HG03139 (cell line): ENCODE measurements at regions not wholly inside any gene's neighbourhood (a gene's known extent, or its start where the extent isn't known, plus 50 kb on each side); places are given as distances from the start of the nearest gene placed in this dataset.

Experiments used
- ATAC-seq: cut with Tn5 transposase; IDR thresholded peaks from one replicate; pipeline ENCODE4 v1.9.1; 2021; ENCODE audit not compliant: unreplicated experiment

GRCh38 chr14:101362529-101363260, 198.6 kb upstream of the DIO3 start:
- no peak for ATAC-seq

DNA sequence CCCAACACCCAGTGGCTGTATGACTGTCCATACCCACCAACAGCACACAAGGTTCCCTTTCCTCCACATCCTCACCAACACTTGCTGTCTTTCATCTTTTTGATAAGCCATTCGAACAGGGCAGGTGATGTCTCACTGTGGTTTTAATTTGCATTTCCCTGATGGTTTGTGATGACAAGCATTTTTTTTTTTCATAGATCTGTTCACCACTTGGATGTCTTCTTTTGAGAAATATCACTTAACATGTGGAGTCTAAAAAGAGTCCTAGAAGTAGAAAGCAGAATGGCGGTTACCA, 198.1 kb upstream of the DIO3 start:
- ATAC-seq = no peak

DNA sequence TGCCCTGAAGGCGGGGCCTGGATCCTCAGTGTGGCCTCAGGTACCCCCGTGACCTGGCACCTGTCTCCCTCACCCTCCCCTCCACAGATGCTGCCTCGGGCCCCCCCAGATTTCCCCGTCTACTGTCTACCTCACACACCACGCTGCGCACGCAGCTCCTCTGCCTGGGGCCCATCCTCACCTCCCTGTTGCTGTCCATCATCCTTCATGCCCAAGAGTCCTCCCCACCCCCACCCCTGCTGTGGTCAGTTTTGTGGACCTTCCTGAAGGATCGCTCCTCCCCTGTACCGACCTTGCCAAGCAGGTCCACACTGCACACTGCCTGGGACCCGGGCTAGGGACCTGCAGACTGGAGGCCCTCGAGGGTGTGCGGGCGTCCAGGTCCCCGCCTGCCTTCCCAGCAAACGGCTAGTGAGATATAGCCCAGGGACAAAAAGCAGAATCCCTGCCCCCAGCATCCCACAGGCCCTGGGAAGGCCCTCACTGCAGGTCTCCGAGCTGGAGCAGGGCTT, 197.4 kb upstream of the DIO3 start:
- no peak for ATAC-seq

DNA sequence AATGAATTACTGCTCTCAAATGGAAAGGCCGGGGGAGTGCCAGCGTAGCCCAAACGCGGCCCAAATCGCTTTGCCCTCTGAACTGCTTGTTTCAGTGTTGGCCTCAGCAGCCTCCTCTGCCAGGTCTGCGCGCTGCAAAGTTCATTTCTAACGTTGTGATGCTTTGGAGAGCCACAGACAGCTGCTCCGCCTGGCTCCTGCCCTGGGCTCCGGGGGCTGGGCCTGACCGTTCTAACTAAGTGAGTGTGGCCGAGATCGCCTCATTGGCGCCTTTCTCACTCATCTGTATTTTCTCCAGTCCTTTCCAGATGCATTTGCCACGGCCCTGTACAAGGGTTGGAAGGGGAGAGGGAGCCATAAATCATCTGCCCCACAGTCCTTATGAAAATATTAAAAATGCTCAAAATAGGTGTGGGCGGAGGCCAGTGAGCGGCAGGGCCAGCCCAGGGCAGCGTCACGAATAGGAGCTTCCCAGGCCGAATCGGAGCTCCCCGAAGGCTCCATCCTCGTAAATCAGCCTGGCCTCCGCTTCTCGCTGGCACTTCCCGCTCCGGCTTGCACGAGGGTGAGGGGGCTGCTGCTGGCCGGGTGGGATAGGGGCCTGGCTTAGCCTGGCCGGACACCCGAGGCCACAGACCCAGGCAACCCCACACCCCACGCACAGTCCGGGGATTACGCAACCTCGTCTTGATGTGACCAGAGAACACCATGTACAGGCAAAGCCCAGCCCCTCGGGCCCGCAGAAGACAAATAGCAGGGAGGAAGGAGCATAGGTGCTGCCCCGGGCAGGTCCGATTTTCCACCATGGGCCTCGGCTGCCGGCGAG, 196.6 kb upstream of the DIO3 start:
- no peak for ATAC-seq

GRCh38 chr14:101365329-101366158, 195.8 kb upstream of the DIO3 start:
- no peak for ATAC-seq

GRCh38 chr14:101367421-101368261, 193.7 kb upstream of the DIO3 start:
- no peak for ATAC-seq

DNA sequence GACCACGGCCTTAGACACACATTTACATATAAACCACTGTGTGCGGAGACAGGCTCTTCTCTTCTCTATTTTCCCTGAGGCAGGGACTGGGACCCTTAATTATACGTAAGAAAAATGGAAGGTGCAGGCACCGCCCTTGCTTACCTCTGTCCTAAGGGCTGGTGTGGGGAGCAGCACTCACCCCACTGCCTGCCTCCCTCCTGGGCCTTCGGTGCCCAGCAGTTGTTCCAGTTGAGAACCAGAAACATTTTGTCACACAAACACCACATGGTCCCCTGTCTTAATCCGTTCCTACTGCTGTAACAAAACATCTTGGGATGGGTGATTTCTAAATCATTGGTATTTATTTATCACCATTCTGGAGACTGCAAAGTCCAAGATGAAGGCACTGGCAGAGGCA, 192.7 kb upstream of the DIO3 start:
- no peak for ATAC-seq

GRCh38 chr14:101369194-101369915, 191.9 kb upstream of the DIO3 start:
- no peak for ATAC-seq

DNA sequence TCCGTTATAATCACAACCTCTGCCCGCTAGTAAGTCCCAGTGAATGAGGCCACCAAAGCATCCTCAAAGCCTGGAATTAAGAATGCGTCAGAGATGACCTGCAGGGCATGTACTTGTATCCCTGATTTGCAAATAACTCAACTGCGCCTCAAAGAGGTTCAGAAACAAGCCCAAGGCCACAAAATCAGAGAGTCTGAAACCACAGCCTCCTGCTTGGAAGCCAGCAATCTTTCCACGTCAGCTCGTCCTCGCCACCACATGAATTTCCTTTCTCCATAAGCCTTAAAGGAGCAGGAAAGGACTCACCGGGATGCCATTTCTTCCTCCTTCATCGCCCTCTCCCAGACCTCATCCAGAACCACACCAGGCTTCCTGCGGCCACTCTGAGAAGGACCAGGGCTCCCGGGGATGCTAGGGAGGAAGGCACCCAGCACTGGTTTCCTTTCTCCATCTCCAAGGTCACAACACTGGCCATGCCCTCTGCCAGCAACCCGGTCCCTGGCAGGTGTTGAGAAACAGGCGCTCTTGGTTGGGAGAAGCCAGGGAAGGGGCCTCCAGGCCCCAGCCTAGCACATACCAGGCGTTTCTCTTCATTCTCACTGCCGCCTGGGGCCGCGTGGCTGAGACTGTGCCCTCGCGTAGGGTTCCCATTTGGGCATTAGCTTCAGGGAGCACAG, 191.2 kb upstream of the DIO3 start:
- no peak for ATAC-seq

DNA sequence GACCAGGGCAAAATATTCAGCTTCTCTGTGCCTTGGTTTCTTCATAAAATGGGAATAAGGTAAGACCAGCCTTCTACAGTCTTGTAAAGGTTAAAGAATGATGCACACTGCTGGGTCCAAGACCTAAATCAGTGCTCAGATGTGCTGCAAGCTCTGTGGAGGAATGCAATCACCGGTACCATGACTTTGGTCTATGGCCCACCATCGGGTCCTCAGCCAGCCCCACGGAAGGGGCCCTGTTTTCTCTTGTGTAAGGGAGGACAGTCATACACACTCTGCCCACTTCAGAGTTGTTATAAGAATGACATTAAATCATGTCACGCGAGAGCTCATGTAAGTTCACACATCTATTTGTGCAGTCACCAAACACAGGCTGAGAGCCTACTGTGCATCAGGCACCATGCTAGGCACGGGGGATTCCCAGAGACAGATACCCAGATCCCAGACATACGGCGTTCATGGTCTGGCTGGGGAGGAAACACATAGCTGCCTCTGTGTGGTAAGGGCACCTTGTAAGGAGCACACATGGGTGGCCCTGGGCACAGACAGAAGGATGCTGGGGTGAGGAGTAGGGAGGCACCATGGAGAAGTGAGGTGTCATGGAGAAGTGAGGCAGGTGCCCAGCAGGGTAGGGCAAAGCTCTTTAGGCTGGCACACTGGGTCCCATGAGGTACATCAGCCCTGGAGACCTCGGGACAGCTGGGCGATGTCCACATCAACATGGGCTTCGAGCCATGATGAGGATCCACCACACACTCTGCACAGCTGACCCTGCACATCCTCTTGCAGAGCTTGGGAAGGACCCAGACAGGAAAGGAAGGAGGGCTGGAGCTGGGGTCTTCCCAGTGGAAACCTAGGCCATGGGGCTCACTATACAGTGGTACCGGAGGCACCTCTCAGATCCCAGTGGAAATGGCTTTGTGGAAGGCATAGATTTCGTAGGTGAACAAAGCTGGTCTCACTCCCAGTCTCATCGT, 190.4 kb upstream of the DIO3 start:
- no peak for ATAC-seq

GRCh38 chr14:101371799-101372793, 189.2 kb upstream of the DIO3 start:
- no peak for ATAC-seq

GRCh38 chr14:101372894-101373620, 188.2 kb upstream of the DIO3 start:
- no peak for ATAC-seq

GRCh38 chr14:101373690-101374295, 187.5 kb upstream of the DIO3 start:
- no peak for ATAC-seq

GRCh38 chr14:101374373-101375338, 186.6 kb upstream of the DIO3 start:
- ATAC-seq = no peak

DNA sequence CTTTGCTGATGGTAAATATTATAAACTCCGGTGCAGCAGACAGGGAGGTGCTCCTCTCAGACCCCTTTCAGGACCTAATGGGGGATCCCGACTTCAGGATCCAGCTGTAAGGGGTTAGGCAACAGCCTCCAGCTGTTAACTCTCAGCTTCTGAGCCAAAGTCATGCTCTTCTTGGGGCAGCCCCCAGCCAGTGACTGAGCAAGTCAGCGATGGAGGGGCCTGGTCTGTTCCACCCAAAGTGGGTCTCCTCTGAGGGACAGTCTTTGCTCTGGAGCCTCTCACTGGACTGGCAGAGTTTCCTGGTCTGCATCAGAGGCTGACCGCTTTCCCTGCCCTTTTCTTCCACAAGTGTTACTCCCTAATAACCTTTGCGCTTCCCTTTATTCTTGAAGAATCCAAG, 184.2 kb upstream of the DIO3 start:
- no peak for ATAC-seq
